ENCODE measurements at regions not wholly inside any gene's neighbourhood (a gene's known extent, or its start where the extent isn't known, plus 50 kb on each side); places are given as distances from the start of the nearest gene placed in this dataset.

DNA sequence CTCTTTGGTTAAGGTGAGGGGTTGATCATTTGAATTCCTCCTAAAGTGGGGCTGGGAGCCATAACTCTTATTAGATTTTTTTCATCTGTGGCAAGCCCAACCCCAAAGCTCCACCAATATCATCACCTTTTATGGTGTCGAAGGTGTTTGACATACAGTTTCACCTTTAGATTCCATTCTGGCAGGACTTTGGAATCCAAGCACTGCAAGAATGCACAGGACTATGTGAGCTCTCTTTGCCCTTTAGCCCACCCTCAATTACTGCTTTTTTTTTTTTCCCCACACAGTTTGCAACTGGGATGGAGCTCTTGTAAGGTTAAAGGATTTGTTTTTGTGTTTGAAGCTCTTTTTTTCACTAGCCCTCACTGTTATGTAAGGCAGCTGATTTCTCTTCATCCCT is 154.0 kb upstream of the KCNJ16 start:
- Mint-ChIP-seq H3K36me3 (no peaks in the 10 kb centered on the region), H3K27ac (no peak overlapping the region), H3K9me3 (peaks cover 0 to 6% (median 0%) of the 10 kb centered on the region in 5 donors), H3K4me1 (no peaks in the 10 kb centered on the region), H3K4me3 (no peak overlapping the region), H3K27me3 (no peaks in the 10 kb centered on the region)
- POLR2A ChIA-PET, result no interaction called here
- CTCF ChIA-PET, result no interaction called here
- no peak for DNase-seq
- Histone ChIP-seq H3K4me1 (ENCODE audit: insufficient read depth, low read length) (no peaks in the 10 kb centered on the region), H3K36me3 (ENCODE audit: insufficient read depth, low read length) (no peaks in the 10 kb centered on the region), H3K4me3 (ENCODE audit: low read length) (no peak overlapping the region), H3K9me3 (ENCODE audit: low read length) (no peaks in the 10 kb centered on the region), H3K27me3 (ENCODE audit: insufficient read depth, low read length, poor library complexity, severe bottlenecking) (no peaks in the 10 kb centered on the region), H3K27ac (ENCODE audit: low read depth, low read length) (no peak overlapping the region)

GRCh38 chr17:69928611-69929010 is 146.4 kb upstream of the KCNJ16 start:
- no peaks in the 10 kb centered on the region for H3K36me3 ChIP-seq (ENCODE audit: insufficient read depth, low read length)
- Mint-ChIP-seq H3K36me3 (no peaks in the 10 kb centered on the region), H3K4me3 (no peak overlapping the region), H3K27ac (no peak overlapping the region), H3K9me3 (peaks cover 0 to 6% (median 3%) of the 10 kb centered on the region in 5 donors), H3K4me1 (no peaks in the 10 kb centered on the region), H3K27me3 (no peaks in the 10 kb centered on the region)
- DNase-seq, result no peak
- no peaks in the 10 kb centered on the region for H3K27me3 ChIP-seq (ENCODE audit: insufficient read depth, low read length, poor library complexity, severe bottlenecking)
- no peak overlapping the region for H3K27ac ChIP-seq (ENCODE audit: low read depth, low read length)
- H3K9me3 ChIP-seq (ENCODE audit: low read length), result no peaks in the 10 kb centered on the region
- ChIA-PET POLR2A (no interaction called here), CTCF (no interaction called here)
- no peaks in the 10 kb centered on the region for H3K4me1 ChIP-seq (ENCODE audit: insufficient read depth, low read length)
- H3K4me3 ChIP-seq (ENCODE audit: low read length), result no peak overlapping the region

DNA sequence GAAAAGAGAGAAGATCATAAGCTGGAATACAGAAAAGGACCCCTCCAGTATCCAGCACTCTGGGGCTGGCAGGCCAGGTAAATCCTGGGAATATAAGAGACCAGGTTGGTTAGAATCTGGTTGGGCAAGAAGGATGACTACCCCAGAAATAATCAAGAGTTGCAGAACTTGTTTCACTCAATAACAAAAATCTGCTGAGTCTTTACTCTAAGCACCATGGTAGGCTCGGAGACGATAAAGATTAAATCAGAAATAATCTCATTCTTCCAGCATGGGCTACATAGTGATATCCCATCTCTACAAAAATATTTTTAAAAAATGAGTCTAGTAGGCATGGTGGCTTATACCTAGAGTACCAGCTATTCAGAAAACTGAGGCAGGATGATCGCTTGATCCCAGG is 138.0 kb upstream of the KCNJ16 start:
- no peaks in the 10 kb centered on the region for H3K36me3 Mint-ChIP-seq
- H3K27me3 Mint-ChIP-seq, result no peaks in the 10 kb centered on the region

DNA sequence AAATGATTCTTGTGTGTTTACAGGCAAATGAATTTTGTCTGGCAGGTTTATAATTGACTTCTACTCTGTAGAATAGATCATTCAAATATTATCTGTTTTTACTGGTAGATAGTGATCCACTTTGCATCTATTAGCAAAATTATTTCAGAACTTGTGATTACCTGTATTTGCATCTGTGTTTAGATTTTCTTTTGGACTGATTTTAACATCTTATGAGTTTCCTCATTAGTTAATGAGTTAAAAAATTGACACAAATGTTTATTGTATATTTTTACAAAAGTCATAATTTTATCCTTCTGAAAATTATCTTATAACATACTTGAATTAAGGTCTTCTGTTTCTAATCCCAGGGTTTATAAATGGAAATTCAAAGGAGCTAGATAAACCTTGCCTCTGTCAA is 132.0 kb upstream of the KCNJ16 start:
- Histone ChIP-seq H3K4me3 (ENCODE audit: low read length) (no peak overlapping the region), H3K9me3 (ENCODE audit: low read length) (no peaks in the 10 kb centered on the region), H3K27me3 (ENCODE audit: insufficient read depth, low read length, poor library complexity, severe bottlenecking) (no peaks in the 10 kb centered on the region), H3K27ac (ENCODE audit: low read depth, low read length) (no peak overlapping the region), H3K4me1 (ENCODE audit: insufficient read depth, low read length) (no peaks in the 10 kb centered on the region), H3K36me3 (ENCODE audit: insufficient read depth, low read length) (no peaks in the 10 kb centered on the region)
- Mint-ChIP-seq H3K36me3 (no peaks in the 10 kb centered on the region), H3K27me3 (peaks cover 0 to 3% of the 10 kb centered on the region in 2 donors), H3K4me1 (no peaks in the 10 kb centered on the region), H3K4me3 (no peak overlapping the region), H3K9me3 (no peaks in the 10 kb centered on the region), H3K27ac (no peak overlapping the region)
- ChIA-PET CTCF (no interaction called here), POLR2A (no interaction called here)
- no peak for DNase-seq

More for the DNA sequence above, 138.0 kb upstream of the KCNJ16 start:
- H3K9me3 Mint-ChIP-seq, result peaks cover 0 to 4% (median 0%) of the 10 kb centered on the region in 5 donors
- ChIA-PET CTCF (no interaction called here), POLR2A (no interaction called here)
- H3K27ac Mint-ChIP-seq, result no peak overlapping the region
- Histone ChIP-seq H3K27ac (ENCODE audit: low read depth, low read length) (no peak overlapping the region), H3K4me3 (ENCODE audit: low read length) (no peak overlapping the region), H3K9me3 (ENCODE audit: low read length) (no peaks in the 10 kb centered on the region), H3K27me3 (ENCODE audit: insufficient read depth, low read length, poor library complexity, severe bottlenecking) (no peaks in the 10 kb centered on the region), H3K36me3 (ENCODE audit: insufficient read depth, low read length) (no peaks in the 10 kb centered on the region), H3K4me1 (ENCODE audit: insufficient read depth, low read length) (no peaks in the 10 kb centered on the region)
- H3K4me3 Mint-ChIP-seq, result no peak overlapping the region
- DNase-seq, result no peak
- H3K4me1 Mint-ChIP-seq, result no peaks in the 10 kb centered on the region

GRCh38 chr17:69944406-69944805 is 130.6 kb upstream of the KCNJ16 start:
- no peaks in the 10 kb centered on the region for H3K4me1 Mint-ChIP-seq
- Histone ChIP-seq H3K36me3 (ENCODE audit: insufficient read depth, low read length) (no peaks in the 10 kb centered on the region), H3K4me3 (ENCODE audit: low read length) (no peak overlapping the region), H3K27ac (ENCODE audit: low read depth, low read length) (no peak overlapping the region), H3K4me1 (ENCODE audit: insufficient read depth, low read length) (no peaks in the 10 kb centered on the region), H3K27me3 (ENCODE audit: insufficient read depth, low read length, poor library complexity, severe bottlenecking) (no peaks in the 10 kb centered on the region), H3K9me3 (ENCODE audit: low read length) (no peaks in the 10 kb centered on the region)
- no peak for DNase-seq
- H3K27me3 Mint-ChIP-seq, result peaks cover 0 to 3% of the 10 kb centered on the region in 2 donors
- H3K27ac Mint-ChIP-seq, result no peak overlapping the region
- no peak overlapping the region for H3K4me3 Mint-ChIP-seq
- CTCF ChIA-PET, result no interaction called here
- POLR2A ChIA-PET, result no interaction called here
- H3K9me3 Mint-ChIP-seq, result no peaks in the 10 kb centered on the region
- no peaks in the 10 kb centered on the region for H3K36me3 Mint-ChIP-seq

- POLR2A ChIA-PET, result no interaction called here
- no peaks in the 10 kb centered on the region for H3K4me1 ChIP-seq (ENCODE audit: insufficient read depth, low read length)
Observed at GRCh38 chr17:69945698-69946185, 129.3 kb upstream of the KCNJ16 start.

GRCh38 chr17:69947027-69947759 is 127.8 kb upstream of the KCNJ16 start:
- no peak for DNase-seq
- CTCF ChIA-PET, result no interaction called here
- Mint-ChIP-seq H3K36me3 (no peaks in the 10 kb centered on the region), H3K4me3 (no peak overlapping the region), H3K27ac (no peak overlapping the region), H3K27me3 (peaks cover 0 to 3% of the 10 kb centered on the region in 2 donors), H3K4me1 (no peaks in the 10 kb centered on the region), H3K9me3 (peaks cover 0 to 2% (median 0%) of the 10 kb centered on the region in 5 donors)
- Histone ChIP-seq H3K36me3 (ENCODE audit: insufficient read depth, low read length) (no peaks in the 10 kb centered on the region), H3K27me3 (ENCODE audit: insufficient read depth, low read length, poor library complexity, severe bottlenecking) (no peaks in the 10 kb centered on the region), H3K4me3 (ENCODE audit: low read length) (no peak overlapping the region), H3K4me1 (ENCODE audit: insufficient read depth, low read length) (no peaks in the 10 kb centered on the region), H3K9me3 (ENCODE audit: low read length) (no peaks in the 10 kb centered on the region), H3K27ac (ENCODE audit: low read depth, low read length) (no peak overlapping the region)
- POLR2A ChIA-PET, result no interaction called here

More at GRCh38 chr17:69945698-69946185, 129.3 kb upstream of the KCNJ16 start:
- Histone ChIP-seq H3K9me3 (ENCODE audit: low read length) (no peaks in the 10 kb centered on the region), H3K27ac (ENCODE audit: low read depth, low read length) (no peak overlapping the region), H3K4me3 (ENCODE audit: low read length) (no peak overlapping the region), H3K27me3 (ENCODE audit: insufficient read depth, low read length, poor library complexity, severe bottlenecking) (no peaks in the 10 kb centered on the region), H3K36me3 (ENCODE audit: insufficient read depth, low read length) (no peaks in the 10 kb centered on the region)
- H3K9me3 Mint-ChIP-seq, result peaks cover 0 to 2% (median 0%) of the 10 kb centered on the region in 5 donors
- H3K36me3 Mint-ChIP-seq, result no peaks in the 10 kb centered on the region
- H3K4me1 Mint-ChIP-seq, result no peaks in the 10 kb centered on the region
- CTCF ChIA-PET, result no interaction called here
- no peak overlapping the region for H3K27ac Mint-ChIP-seq
- DNase-seq, result no peak
- peaks cover 0 to 3% of the 10 kb centered on the region in 2 donors for H3K27me3 Mint-ChIP-seq
- H3K4me3 Mint-ChIP-seq, result no peak overlapping the region

DNA sequence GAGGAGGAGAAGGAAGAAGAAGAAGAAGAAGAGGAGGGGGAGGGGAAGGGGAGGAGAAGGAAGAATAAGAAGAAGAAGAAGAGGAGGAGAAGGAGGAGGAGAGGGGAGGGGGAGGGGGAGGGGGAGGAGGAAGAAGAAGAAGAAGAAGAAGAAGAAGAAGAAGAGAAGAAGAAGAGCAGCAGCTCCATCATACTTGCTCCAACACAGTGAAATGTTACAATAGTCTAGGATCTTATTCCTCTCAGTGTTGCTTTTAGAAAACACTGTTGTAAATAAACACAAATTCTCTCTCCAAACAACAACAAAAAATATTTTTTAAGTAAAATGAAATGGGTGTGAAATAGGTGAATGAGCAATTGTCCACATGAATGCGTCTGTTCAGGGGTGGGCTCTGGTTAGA is 126.6 kb upstream of the KCNJ16 start:
- H3K27ac ChIP-seq (ENCODE audit: low read depth, low read length), result no peak overlapping the region
- peaks cover 0 to 5% (median 0%) of the 10 kb centered on the region in 5 donors for H3K9me3 Mint-ChIP-seq
- H3K27me3 ChIP-seq (ENCODE audit: insufficient read depth, low read length, poor library complexity, severe bottlenecking), result no peaks in the 10 kb centered on the region
- peaks cover 0 to 3% of the 10 kb centered on the region in 2 donors for H3K27me3 Mint-ChIP-seq
- H3K9me3 ChIP-seq (ENCODE audit: low read length), result no peaks in the 10 kb centered on the region
- ChIA-PET CTCF (no interaction called here), POLR2A (no interaction called here)
- no peak for DNase-seq
- H3K27ac Mint-ChIP-seq, result no peak overlapping the region
- no peaks in the 10 kb centered on the region for H3K4me1 Mint-ChIP-seq
- H3K4me1 ChIP-seq (ENCODE audit: insufficient read depth, low read length), result no peaks in the 10 kb centered on the region
- no peaks in the 10 kb centered on the region for H3K36me3 ChIP-seq (ENCODE audit: insufficient read depth, low read length)
- no peaks in the 10 kb centered on the region for H3K36me3 Mint-ChIP-seq
- no peak overlapping the region for H3K4me3 Mint-ChIP-seq
- H3K4me3 ChIP-seq (ENCODE audit: low read length), result no peak overlapping the region
